Renal cortical epithelial cell (primary cell): ENCODE measurements at regions not wholly inside any gene's neighbourhood (a gene's known extent, or its start where the extent isn't known, plus 50 kb on each side); places are given as distances from the start of the nearest gene placed in this dataset.

ENCODE experiments used
- DNase-seq: peaks from one replicate; pipeline ENCODE4 v3.0.0-alpha.2; 2011; ENCODE audit warnings: low read depth

- peak; percentile 36 for DNase-seq
These were observed 89.2 kb downstream of the KCNRG start for GRCh38 chr13:50104493-50104892.

- no peak for DNase-seq
These were observed 91.3 kb downstream of the KCNRG start for GRCh38 chr13:50106559-50106958.

GRCh38 chr13:50107205-50107604 lies 92.0 kb downstream of the KCNRG start:
- DNase-seq = no peak

- no peak for DNase-seq
These were observed 99.7 kb downstream of the KCNRG start for GRCh38 chr13:50114961-50115360.

GRCh38 chr13:50115695-50116094 lies 100.5 kb downstream of the KCNRG start:
- no peak for DNase-seq

- no peak for DNase-seq
These were observed 101.3 kb downstream of the KCNRG start for GRCh38 chr13:50116430-50116973.

GRCh38 chr13:50119591-50119990 lies 104.3 kb downstream of the KCNRG start:
- DNase-seq = no peak

GRCh38 chr13:50122455-50122854 lies 107.2 kb downstream of the KCNRG start:
- no peak for DNase-seq

- no peak for DNase-seq
These were observed 107.8 kb downstream of the KCNRG start for GRCh38 chr13:50123002-50123401.

GRCh38 chr13:50123515-50123861 lies 108.2 kb downstream of the KCNRG start:
- no peak for DNase-seq

- DNase-seq = peak; percentile 87
These were observed 108.8 kb downstream of the KCNRG start for GRCh38 chr13:50123862-50124535.

GRCh38 chr13:50124536-50125303 lies 109.5 kb downstream of the KCNRG start:
- DNase-seq = no peak

- no peak for DNase-seq
These were observed 110.0 kb downstream of the KCNRG start for GRCh38 chr13:50125304-50125553.

GRCh38 chr13:50125554-50126262 lies 110.5 kb downstream of the KCNRG start:
- peak; percentile 69 for DNase-seq

GRCh38 chr13:50126263-50126992 lies 111.2 kb downstream of the KCNRG start:
- DNase-seq = peak; percentile 50

- no peak for DNase-seq
These were observed 111.9 kb downstream of the KCNRG start for GRCh38 chr13:50126993-50127725.

GRCh38 chr13:50127726-50128291 lies 112.6 kb downstream of the KCNRG start:
- DNase-seq = no peak

GRCh38 chr13:50128428-50128931 lies 113.2 kb downstream of the KCNRG start:
- no peak for DNase-seq

- DNase-seq = no peak
These were observed 113.9 kb downstream of the KCNRG start for GRCh38 chr13:50129081-50129705.

- no peak for DNase-seq
These were observed 114.5 kb downstream of the KCNRG start for GRCh38 chr13:50129706-50130122.
